Naive B cell (primary cell): ENCODE measurements at regions not wholly inside any gene's neighbourhood (a gene's known extent, or its start where the extent isn't known, plus 50 kb on each side); places are given as distances from the start of the nearest gene placed in this dataset.

Experiments
- ATAC-seq, 2 donors: fragments of 150-1000 bp; cut with Tn5 transposase; 2 replicates each; pipeline ENCODE4 v1.10.0; 2021; ENCODE audit warnings: low read depth in 2 of 2, mild to moderate bottlenecking in 2 of 2, moderate library complexity in 2 of 2
- DNase-seq: peaks from one replicate; pipeline ENCODE4 v3.0.0; 2022
- H3K27ac Mint-ChIP-seq, 6 donors: one replicate each; pipeline ENCODE4 v1.8.0; 2020 to 2022; ENCODE audit warnings: mild to moderate bottlenecking in 6 of 6, mixed read lengths in 6 of 6, moderate library complexity in 5 of 6, inconsistent platforms in 2 of 6
- H3K27me3 Mint-ChIP-seq, 3 donors: one replicate each; pipeline ENCODE4 v1.8.0; 2021 to 2022; ENCODE audit warnings: mixed read lengths in 3 of 3, mild to moderate bottlenecking in 1 of 3
- H3K36me3 Mint-ChIP-seq, 2 donors: one replicate each; pipeline ENCODE4 v1.8.0; 2020 to 2022; ENCODE audit warnings: mixed read lengths in 2 of 2, inconsistent platforms in 1 of 2, mild to moderate bottlenecking in 1 of 2
- H3K4me1 Mint-ChIP-seq, 3 donors: one replicate each; pipeline ENCODE4 v1.8.0; 2020 to 2022; ENCODE audit warnings: mixed read lengths in 3 of 3, inconsistent platforms in 1 of 3, mild to moderate bottlenecking in 1 of 3, moderate library complexity in 1 of 3
- H3K4me3 Mint-ChIP-seq, 8 donors: one replicate each; pipeline ENCODE4 v1.8.0; 2020 to 2022; ENCODE audit warnings: mild to moderate bottlenecking in 8 of 8, mixed read lengths in 8 of 8, moderate library complexity in 8 of 8, inconsistent platforms in 2 of 8
- H3K9me3 Mint-ChIP-seq, 7 donors: one replicate each; pipeline ENCODE4 v1.8.0; 2020 to 2022; ENCODE audit warnings: mixed read lengths in 7 of 7, mild to moderate bottlenecking in 5 of 7, inconsistent platforms in 2 of 7, moderate library complexity in 1 of 7

DNA sequence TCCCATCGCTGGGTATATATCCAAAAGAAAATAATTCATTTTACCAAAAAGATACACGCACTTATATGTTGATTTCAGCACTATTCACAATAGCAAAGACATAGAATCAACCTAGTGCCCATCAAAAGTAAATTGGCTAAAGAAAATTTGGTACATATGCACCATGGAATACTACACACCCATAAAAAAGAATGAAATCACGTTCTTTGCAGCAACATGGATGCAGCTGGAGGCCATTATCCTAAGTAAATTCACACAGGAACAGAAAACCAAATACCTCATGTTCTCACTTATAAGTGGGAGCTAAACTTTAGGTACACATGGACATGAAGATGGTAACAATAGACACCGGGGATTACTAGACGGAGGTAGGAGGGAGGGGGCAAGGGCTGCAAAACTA lies 50.0 kb upstream of the ZNF644 start:
- DNase-seq = no peak
- Mint-ChIP-seq H3K27me3 (peaks cover 0 to 5% (median 0%) of the 10 kb centered on the region in 3 donors), H3K27ac (no peak overlapping the region), H3K36me3 (peaks cover 0 to 12% of the 10 kb centered on the region in 2 donors), H3K9me3 (peaks cover 0 to 10% (median 2%) of the 10 kb centered on the region in 7 donors), H3K4me1 (peaks cover 0 to 7% (median 2%) of the 10 kb centered on the region in 3 donors), H3K4me3 (no peak overlapping the region)
- ATAC-seq = no peak
